ENCODE measurements at regions not wholly inside any gene's neighbourhood (a gene's known extent, or its start where the extent isn't known, plus 50 kb on each side); places are given as distances from the start of the nearest gene placed in this dataset.

DNA sequence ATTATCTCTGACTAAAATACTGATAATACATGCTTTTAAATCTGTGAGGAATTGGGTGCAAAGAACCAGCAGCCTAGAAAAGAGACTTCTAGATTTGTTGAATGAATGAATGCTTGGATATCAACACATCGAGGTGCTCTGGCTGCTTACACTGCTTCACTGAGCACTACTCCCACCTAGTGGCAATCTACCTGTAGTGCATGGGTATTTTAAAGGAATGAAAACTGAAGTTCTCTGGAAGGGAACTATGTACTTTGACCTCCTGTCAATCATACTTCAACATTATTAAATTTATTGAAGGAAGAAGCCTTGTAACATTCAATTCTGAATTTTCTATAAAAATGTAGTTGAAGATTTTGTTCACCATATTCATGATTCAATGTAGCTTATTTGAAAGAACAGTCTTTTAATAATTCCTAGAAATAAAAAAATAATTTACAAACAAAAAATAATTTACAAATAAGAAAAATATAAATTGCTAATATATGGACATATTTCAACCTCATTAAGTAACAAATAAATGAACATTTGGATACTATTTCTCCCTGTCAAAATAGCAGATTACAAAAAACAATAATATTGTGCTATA is 111.2 kb upstream of the MMS22L start (continued):
- no peak for TF ChIP-seq FOXM1 (IDR thresholded peaks at IDR 0.05; ENCODE audit: low read depth, low read length)
- peak; percentile 96 for TF ChIP-seq RAD21 (IDR thresholded peaks at IDR 0.05; ENCODE audit: insufficient read depth, low read depth, low read length)
- no peak for TF ChIP-seq STAT1 (conservative IDR thresholded peaks at IDR 0.05)
- TF ChIP-seq CHD2 (IDR thresholded peaks at IDR 0.05; ENCODE audit: borderline replicate concordance, low read depth, low read length), result no peak
- no peak for TF ChIP-seq SP1 (IDR thresholded peaks at IDR 0.05; ENCODE audit: low read depth, low read length)
- TF ChIP-seq RELA (IDR thresholded peaks at IDR 0.05; ENCODE audit: borderline replicate concordance, partially characterized antibody), result no peak
- TF ChIP-seq ZNF24 (IDR thresholded peaks at IDR 0.05), result peak; percentile 98
- TF ChIP-seq, protein P1, sequence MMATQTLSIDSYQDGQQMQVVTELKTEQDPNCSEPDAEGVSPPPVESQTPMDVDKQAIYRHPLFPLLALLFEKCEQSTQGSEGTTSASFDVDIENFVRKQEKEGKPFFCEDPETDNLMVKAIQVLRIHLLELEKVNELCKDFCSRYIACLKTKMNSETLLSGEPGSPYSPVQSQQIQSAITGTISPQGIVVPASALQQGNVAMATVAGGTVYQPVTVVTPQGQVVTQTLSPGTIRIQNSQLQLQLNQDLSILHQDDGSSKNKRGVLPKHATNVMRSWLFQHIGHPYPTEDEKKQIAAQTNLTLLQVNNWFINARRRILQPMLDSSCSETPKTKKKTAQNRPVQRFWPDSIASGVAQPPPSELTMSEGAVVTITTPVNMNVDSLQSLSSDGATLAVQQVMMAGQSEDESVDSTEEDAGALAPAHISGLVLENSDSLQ (IDR thresholded peaks at IDR 0.05), result peak; percentile 90
- TF ChIP-seq BCL11A (IDR thresholded peaks at IDR 0.05; ENCODE audit: low read depth, low read length), result no peak
- no peak for TF ChIP-seq PAX8 (IDR thresholded peaks at IDR 0.05)
- TF ChIP-seq SUZ12 (IDR thresholded peaks at IDR 0.05; ENCODE audit: unreplicated experiment), result no peak
- TF ChIP-seq PAX5 (IDR thresholded peaks at IDR 0.05; ENCODE audit: borderline replicate concordance, low read depth, low read length), result peak; percentile 56; the same call in 1 of the 2 replicates
- TF ChIP-seq, protein P2, sequence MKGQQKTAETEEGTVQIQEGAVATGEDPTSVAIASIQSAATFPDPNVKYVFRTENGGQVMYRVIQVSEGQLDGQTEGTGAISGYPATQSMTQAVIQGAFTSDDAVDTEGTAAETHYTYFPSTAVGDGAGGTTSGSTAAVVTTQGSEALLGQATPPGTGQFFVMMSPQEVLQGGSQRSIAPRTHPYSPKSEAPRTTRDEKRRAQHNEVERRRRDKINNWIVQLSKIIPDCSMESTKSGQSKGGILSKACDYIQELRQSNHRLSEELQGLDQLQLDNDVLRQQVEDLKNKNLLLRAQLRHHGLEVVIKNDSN (IDR thresholded peaks at IDR 0.05; ENCODE audit: borderline replicate concordance, extremely low read length, insufficient read depth, low read depth, low read length), result no peak
- no peak for TF ChIP-seq MYB (IDR thresholded peaks at IDR 0.05; ENCODE audit: borderline replicate concordance, low read depth, low read length)
- no peak for TF ChIP-seq ZNF274 (IDR thresholded peaks at IDR 0.05; ENCODE audit: insufficient read depth, insufficient read length)
- TF ChIP-seq, protein P3, sequence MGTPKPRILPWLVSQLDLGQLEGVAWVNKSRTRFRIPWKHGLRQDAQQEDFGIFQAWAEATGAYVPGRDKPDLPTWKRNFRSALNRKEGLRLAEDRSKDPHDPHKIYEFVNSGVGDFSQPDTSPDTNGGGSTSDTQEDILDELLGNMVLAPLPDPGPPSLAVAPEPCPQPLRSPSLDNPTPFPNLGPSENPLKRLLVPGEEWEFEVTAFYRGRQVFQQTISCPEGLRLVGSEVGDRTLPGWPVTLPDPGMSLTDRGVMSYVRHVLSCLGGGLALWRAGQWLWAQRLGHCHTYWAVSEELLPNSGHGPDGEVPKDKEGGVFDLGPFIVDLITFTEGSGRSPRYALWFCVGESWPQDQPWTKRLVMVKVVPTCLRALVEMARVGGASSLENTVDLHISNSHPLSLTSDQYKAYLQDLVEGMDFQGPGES (IDR thresholded peaks at IDR 0.05), result no peak
- no peak for TF ChIP-seq CBFB (IDR thresholded peaks at IDR 0.05; ENCODE audit: low read depth)
- no peak for TF ChIP-seq TCF12 (IDR thresholded peaks at IDR 0.05; ENCODE audit: low read depth, low read length)
- no peak for TF ChIP-seq IKZF2 (IDR thresholded peaks at IDR 0.05)
- TF ChIP-seq SREBF1 (IDR thresholded peaks at IDR 0.05; ENCODE audit: low read length), result no peak
- TF ChIP-seq, protein P4, sequence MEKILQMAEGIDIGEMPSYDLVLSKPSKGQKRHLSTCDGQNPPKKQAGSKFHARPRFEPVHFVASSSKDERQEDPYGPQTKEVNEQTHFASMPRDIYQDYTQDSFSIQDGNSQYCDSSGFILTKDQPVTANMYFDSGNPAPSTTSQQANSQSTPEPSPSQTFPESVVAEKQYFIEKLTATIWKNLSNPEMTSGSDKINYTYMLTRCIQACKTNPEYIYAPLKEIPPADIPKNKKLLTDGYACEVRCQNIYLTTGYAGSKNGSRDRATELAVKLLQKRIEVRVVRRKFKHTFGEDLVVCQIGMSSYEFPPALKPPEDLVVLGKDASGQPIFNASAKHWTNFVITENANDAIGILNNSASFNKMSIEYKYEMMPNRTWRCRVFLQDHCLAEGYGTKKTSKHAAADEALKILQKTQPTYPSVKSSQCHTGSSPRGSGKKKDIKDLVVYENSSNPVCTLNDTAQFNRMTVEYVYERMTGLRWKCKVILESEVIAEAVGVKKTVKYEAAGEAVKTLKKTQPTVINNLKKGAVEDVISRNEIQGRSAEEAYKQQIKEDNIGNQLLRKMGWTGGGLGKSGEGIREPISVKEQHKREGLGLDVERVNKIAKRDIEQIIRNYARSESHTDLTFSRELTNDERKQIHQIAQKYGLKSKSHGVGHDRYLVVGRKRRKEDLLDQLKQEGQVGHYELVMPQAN (conservative IDR thresholded peaks at IDR 0.05), result no peak
- TF ChIP-seq, protein P5, sequence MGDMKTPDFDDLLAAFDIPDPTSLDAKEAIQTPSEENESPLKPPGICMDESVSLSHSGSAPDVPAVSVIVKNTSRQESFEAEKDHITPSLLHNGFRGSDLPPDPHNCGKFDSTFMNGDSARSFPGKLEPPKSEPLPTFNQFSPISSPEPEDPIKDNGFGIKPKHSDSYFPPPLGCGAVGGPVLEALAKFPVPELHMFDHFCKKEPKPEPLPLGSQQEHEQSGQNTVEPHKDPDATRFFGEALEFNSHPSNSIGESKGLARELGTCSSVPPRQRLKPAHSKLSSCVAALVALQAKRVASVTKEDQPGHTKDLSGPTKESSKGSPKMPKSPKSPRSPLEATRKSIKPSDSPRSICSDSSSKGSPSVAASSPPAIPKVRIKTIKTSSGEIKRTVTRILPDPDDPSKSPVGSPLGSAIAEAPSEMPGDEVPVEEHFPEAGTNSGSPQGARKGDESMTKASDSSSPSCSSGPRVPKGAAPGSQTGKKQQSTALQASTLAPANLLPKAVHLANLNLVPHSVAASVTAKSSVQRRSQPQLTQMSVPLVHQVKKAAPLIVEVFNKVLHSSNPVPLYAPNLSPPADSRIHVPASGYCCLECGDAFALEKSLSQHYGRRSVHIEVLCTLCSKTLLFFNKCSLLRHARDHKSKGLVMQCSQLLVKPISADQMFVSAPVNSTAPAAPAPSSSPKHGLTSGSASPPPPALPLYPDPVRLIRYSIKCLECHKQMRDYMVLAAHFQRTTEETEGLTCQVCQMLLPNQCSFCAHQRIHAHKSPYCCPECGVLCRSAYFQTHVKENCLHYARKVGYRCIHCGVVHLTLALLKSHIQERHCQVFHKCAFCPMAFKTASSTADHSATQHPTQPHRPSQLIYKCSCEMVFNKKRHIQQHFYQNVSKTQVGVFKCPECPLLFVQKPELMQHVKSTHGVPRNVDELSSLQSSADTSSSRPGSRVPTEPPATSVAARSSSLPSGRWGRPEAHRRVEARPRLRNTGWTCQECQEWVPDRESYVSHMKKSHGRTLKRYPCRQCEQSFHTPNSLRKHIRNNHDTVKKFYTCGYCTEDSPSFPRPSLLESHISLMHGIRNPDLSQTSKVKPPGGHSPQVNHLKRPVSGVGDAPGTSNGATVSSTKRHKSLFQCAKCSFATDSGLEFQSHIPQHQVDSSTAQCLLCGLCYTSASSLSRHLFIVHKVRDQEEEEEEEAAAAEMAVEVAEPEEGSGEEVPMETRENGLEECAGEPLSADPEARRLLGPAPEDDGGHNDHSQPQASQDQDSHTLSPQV (IDR thresholded peaks at IDR 0.05), result no peak
- no peak for TF ChIP-seq TARDBP (IDR thresholded peaks at IDR 0.05; ENCODE audit: borderline replicate concordance)
- no peak for TF ChIP-seq ASH2L (IDR thresholded peaks at IDR 0.05; ENCODE audit: borderline replicate concordance, low read depth)

All from GM12878 (cell line).